ENCODE measurements at regions not wholly inside any gene's neighbourhood (a gene's known extent, or its start where the extent isn't known, plus 50 kb on each side); places are given as distances from the start of the nearest gene placed in this dataset.

- no peak overlapping the region for H3K4me3 Mint-ChIP-seq
- H3K9me3 Mint-ChIP-seq: no peaks in the 10 kb centered on the region
- no peaks in the 10 kb centered on the region for H3K4me1 ChIP-seq (ENCODE audit: control insufficient read depth, insufficient read depth, low read length, poor library complexity, severe bottlenecking)
- no peaks in the 10 kb centered on the region for H3K9me3 ChIP-seq (ENCODE audit: control insufficient read depth in 2 of 2, low read length in 2 of 2)
- no peak overlapping the region for H3K27ac Mint-ChIP-seq
- ATAC-seq (ENCODE audit: low read depth in 2 of 2) (no peak), DNase-seq (no peak)
- no peaks in the 10 kb centered on the region for H3K27me3 ChIP-seq (ENCODE audit: control insufficient read depth, insufficient read depth, low read length)
- H3K27me3 Mint-ChIP-seq: no peaks in the 10 kb centered on the region
- H3K4me1 Mint-ChIP-seq: no peaks in the 10 kb centered on the region
- H3K4me3 ChIP-seq (ENCODE audit: low read depth, low read length): no peak overlapping the region
- H3K36me3 ChIP-seq (ENCODE audit: control insufficient read depth, insufficient read depth, low read length): no peaks in the 10 kb centered on the region
- H3K27ac ChIP-seq (ENCODE audit: insufficient read depth, low read length, poor library complexity, severe bottlenecking): no peak overlapping the region
- no peaks in the 10 kb centered on the region for H3K36me3 Mint-ChIP-seq
These were observed 210.1 kb downstream of the TBC1D2B start for GRCh38 chr15:77867266-77868047.

GRCh38 chr15:77866596-77867125 lies 210.8 kb downstream of the TBC1D2B start:
- Histone ChIP-seq H3K9me3 (ENCODE audit: control insufficient read depth in 2 of 2, low read length in 2 of 2) (no peaks in the 10 kb centered on the region), H3K27me3 (ENCODE audit: control insufficient read depth, insufficient read depth, low read length) (no peaks in the 10 kb centered on the region), H3K4me1 (ENCODE audit: control insufficient read depth, insufficient read depth, low read length, poor library complexity, severe bottlenecking) (no peaks in the 10 kb centered on the region), H3K36me3 (ENCODE audit: control insufficient read depth, insufficient read depth, low read length) (no peaks in the 10 kb centered on the region), H3K4me3 (ENCODE audit: low read depth, low read length) (no peak overlapping the region), H3K27ac (ENCODE audit: insufficient read depth, low read length, poor library complexity, severe bottlenecking) (no peak overlapping the region)
- Mint-ChIP-seq H3K4me3 (no peak overlapping the region), H3K27me3 (no peaks in the 10 kb centered on the region), H3K27ac (no peak overlapping the region), H3K36me3 (no peaks in the 10 kb centered on the region), H3K9me3 (no peaks in the 10 kb centered on the region), H3K4me1 (no peaks in the 10 kb centered on the region)
- no peak for DNase-seq
- no peak for ATAC-seq (ENCODE audit: low read depth in 2 of 2)

- Histone ChIP-seq H3K27me3 (ENCODE audit: control insufficient read depth, insufficient read depth, low read length) (no peaks in the 10 kb centered on the region), H3K27ac (ENCODE audit: insufficient read depth, low read length, poor library complexity, severe bottlenecking) (no peak overlapping the region), H3K36me3 (ENCODE audit: control insufficient read depth, insufficient read depth, low read length) (no peaks in the 10 kb centered on the region), H3K4me1 (ENCODE audit: control insufficient read depth, insufficient read depth, low read length, poor library complexity, severe bottlenecking) (no peaks in the 10 kb centered on the region), H3K4me3 (ENCODE audit: low read depth, low read length) (no peak overlapping the region), H3K9me3 (ENCODE audit: control insufficient read depth in 2 of 2, low read length in 2 of 2) (no peaks in the 10 kb centered on the region)
- DNase-seq (no peak), ATAC-seq (ENCODE audit: low read depth in 2 of 2) (no peak)
- Mint-ChIP-seq H3K4me3 (no peak overlapping the region), H3K27me3 (no peaks in the 10 kb centered on the region), H3K9me3 (no peaks in the 10 kb centered on the region), H3K36me3 (no peaks in the 10 kb centered on the region), H3K27ac (no peak overlapping the region), H3K4me1 (no peaks in the 10 kb centered on the region)
These were observed 211.3 kb downstream of the TBC1D2B start for GRCh38 chr15:77866186-77866585.

- ATAC-seq (ENCODE audit: low read depth in 2 of 2) (no peak), DNase-seq (no peak)
- no peak overlapping the region for H3K27ac ChIP-seq (ENCODE audit: insufficient read depth, low read length, poor library complexity, severe bottlenecking)
- H3K4me1 ChIP-seq (ENCODE audit: control insufficient read depth, insufficient read depth, low read length, poor library complexity, severe bottlenecking): no peaks in the 10 kb centered on the region
- H3K27me3 ChIP-seq (ENCODE audit: control insufficient read depth, insufficient read depth, low read length): no peaks in the 10 kb centered on the region
- Mint-ChIP-seq H3K4me1 (no peaks in the 10 kb centered on the region), H3K27ac (no peak overlapping the region), H3K36me3 (no peaks in the 10 kb centered on the region), H3K9me3 (no peaks in the 10 kb centered on the region), H3K4me3 (no peak overlapping the region), H3K27me3 (no peaks in the 10 kb centered on the region)
- no peaks in the 10 kb centered on the region for H3K36me3 ChIP-seq (ENCODE audit: control insufficient read depth, insufficient read depth, low read length)
- no peaks in the 10 kb centered on the region for H3K9me3 ChIP-seq (ENCODE audit: control insufficient read depth in 2 of 2, low read length in 2 of 2)
- H3K4me3 ChIP-seq (ENCODE audit: low read depth, low read length): no peak overlapping the region
These were observed 211.8 kb downstream of the TBC1D2B start for GRCh38 chr15:77865701-77866100.

- H3K36me3 Mint-ChIP-seq: no peaks in the 10 kb centered on the region
- H3K9me3 ChIP-seq (ENCODE audit: control insufficient read depth in 2 of 2, low read length in 2 of 2): no peaks in the 10 kb centered on the region
- H3K27me3 ChIP-seq (ENCODE audit: control insufficient read depth, insufficient read depth, low read length): no peaks in the 10 kb centered on the region
- H3K36me3 ChIP-seq (ENCODE audit: control insufficient read depth, insufficient read depth, low read length): no peaks in the 10 kb centered on the region
- H3K4me1 Mint-ChIP-seq: no peaks in the 10 kb centered on the region
- ATAC-seq (ENCODE audit: low read depth in 2 of 2): no peak
- H3K27ac ChIP-seq (ENCODE audit: insufficient read depth, low read length, poor library complexity, severe bottlenecking): no peak overlapping the region
- H3K27me3 Mint-ChIP-seq: no peaks in the 10 kb centered on the region
- no peak for DNase-seq
- H3K4me3 ChIP-seq (ENCODE audit: low read depth, low read length): no peak overlapping the region
- H3K9me3 Mint-ChIP-seq: no peaks in the 10 kb centered on the region
- no peaks in the 10 kb centered on the region for H3K4me1 ChIP-seq (ENCODE audit: control insufficient read depth, insufficient read depth, low read length, poor library complexity, severe bottlenecking)
- H3K27ac Mint-ChIP-seq: no peak overlapping the region
- no peak overlapping the region for H3K4me3 Mint-ChIP-seq
These were observed 212.4 kb downstream of the TBC1D2B start for GRCh38 chr15:77865106-77865610.

- no peaks in the 10 kb centered on the region for H3K27me3 ChIP-seq (ENCODE audit: control insufficient read depth, insufficient read depth, low read length)
- H3K36me3 Mint-ChIP-seq: no peaks in the 10 kb centered on the region
- DNase-seq: no peak
- no peaks in the 10 kb centered on the region for H3K4me1 ChIP-seq (ENCODE audit: control insufficient read depth, insufficient read depth, low read length, poor library complexity, severe bottlenecking)
- no peaks in the 10 kb centered on the region for H3K9me3 Mint-ChIP-seq
- H3K4me1 Mint-ChIP-seq: no peaks in the 10 kb centered on the region
- no peak overlapping the region for H3K27ac ChIP-seq (ENCODE audit: insufficient read depth, low read length, poor library complexity, severe bottlenecking)
- no peak overlapping the region for H3K4me3 ChIP-seq (ENCODE audit: low read depth, low read length)
- H3K9me3 ChIP-seq (ENCODE audit: control insufficient read depth in 2 of 2, low read length in 2 of 2): no peaks in the 10 kb centered on the region
- no peaks in the 10 kb centered on the region for H3K36me3 ChIP-seq (ENCODE audit: control insufficient read depth, insufficient read depth, low read length)
- no peak overlapping the region for H3K27ac Mint-ChIP-seq
- H3K4me3 Mint-ChIP-seq: no peak overlapping the region
- no peaks in the 10 kb centered on the region for H3K27me3 Mint-ChIP-seq
- ATAC-seq (ENCODE audit: low read depth in 2 of 2): no peak
These were observed 213.1 kb downstream of the TBC1D2B start for GRCh38 chr15:77864211-77865105.

- no peaks in the 10 kb centered on the region for H3K4me1 Mint-ChIP-seq
- H3K27me3 ChIP-seq (ENCODE audit: control insufficient read depth, insufficient read depth, low read length): no peaks in the 10 kb centered on the region
- no peak overlapping the region for H3K4me3 ChIP-seq (ENCODE audit: low read depth, low read length)
- no peaks in the 10 kb centered on the region for H3K9me3 ChIP-seq (ENCODE audit: control insufficient read depth in 2 of 2, low read length in 2 of 2)
- H3K4me3 Mint-ChIP-seq: no peak overlapping the region
- H3K27me3 Mint-ChIP-seq: peaks cover 7% of the 10 kb centered on the region
- H3K27ac ChIP-seq (ENCODE audit: insufficient read depth, low read length, poor library complexity, severe bottlenecking): no peak overlapping the region
- no peaks in the 10 kb centered on the region for H3K36me3 Mint-ChIP-seq
- H3K36me3 ChIP-seq (ENCODE audit: control insufficient read depth, insufficient read depth, low read length): no peaks in the 10 kb centered on the region
- no peaks in the 10 kb centered on the region for H3K9me3 Mint-ChIP-seq
- ATAC-seq (ENCODE audit: low read depth in 2 of 2) (no peak), DNase-seq (no peak)
- H3K4me1 ChIP-seq (ENCODE audit: control insufficient read depth, insufficient read depth, low read length, poor library complexity, severe bottlenecking): no peaks in the 10 kb centered on the region
- H3K27ac Mint-ChIP-seq: no peak overlapping the region
These were observed 213.9 kb downstream of the TBC1D2B start for GRCh38 chr15:77863491-77864105.
